Left cardiac atrium (tissue), 4 donors: ENCODE measurements at regions not wholly inside any gene's neighbourhood (a gene's known extent, or its start where the extent isn't known, plus 50 kb on each side); places are given as distances from the start of the nearest gene placed in this dataset.
"Not testable (repeated sequence)": the region's sequence is repeated elsewhere in the genome, so short reads cannot be mapped to it uniquely, and the experiment has no call there.

Source experiments
- ATAC-seq, 2 donors: fragments of 200-7000 bp; cut with Tn5 transposase; one replicate each; pipeline ENCODE4 v1.9.1; 2020; ENCODE audit warnings: mild to moderate bottlenecking in 2 of 2, moderate library complexity in 2 of 2
- DNase-seq: peaks from one replicate; pipeline ENCODE4 v3.0.0-alpha.2; 2020
- intact Hi-C, 2 donors: fragments of 100-400 bp; cut with DNase I; formaldehyde crosslinking; loops; one replicate each; pipeline versions ENCODE4 v1.14.1 to v1.15.1; 2022 to 2023
- donor health status: DM: no; HTN: yes; CAD: no.
- donor health status: DM: no; HTN: yes; CAD: no; lungs with severe emphysema.
- donor health status: DM: yes; HTN: yes; CAD: no.
- donor health status: Dilated cardiomyopathy.

GRCh38 chr9:106441283-106441682 lies 421.7 kb upstream of the ZNF462 start:
- intact Hi-C loops: no loop called here
- no peak for ATAC-seq
- DNase-seq: no peak

GRCh38 chr9:106443520-106443919 lies 419.4 kb upstream of the ZNF462 start:
- ATAC-seq (no peak), DNase-seq (no peak)
- intact Hi-C loops: no loop called here

GRCh38 chr9:106445107-106445506 lies 417.9 kb upstream of the ZNF462 start:
- no peak for ATAC-seq
- intact Hi-C loops: no loop called here
- no peak for DNase-seq

GRCh38 chr9:106449336-106449927 lies 413.5 kb upstream of the ZNF462 start:
- no peak for DNase-seq
- intact Hi-C loops: no loop called here
- no peak for ATAC-seq

- ATAC-seq (peak; percentile 78 to 81), DNase-seq (peak; percentile 71)
- intact Hi-C loops: no loop called here
Measured at GRCh38 chr9:106450549-106450948, 412.4 kb upstream of the ZNF462 start.

GRCh38 chr9:106451223-106451622 lies 411.7 kb upstream of the ZNF462 start:
- DNase-seq (no peak), ATAC-seq (no peak)
- intact Hi-C loops: no loop called here

DNA sequence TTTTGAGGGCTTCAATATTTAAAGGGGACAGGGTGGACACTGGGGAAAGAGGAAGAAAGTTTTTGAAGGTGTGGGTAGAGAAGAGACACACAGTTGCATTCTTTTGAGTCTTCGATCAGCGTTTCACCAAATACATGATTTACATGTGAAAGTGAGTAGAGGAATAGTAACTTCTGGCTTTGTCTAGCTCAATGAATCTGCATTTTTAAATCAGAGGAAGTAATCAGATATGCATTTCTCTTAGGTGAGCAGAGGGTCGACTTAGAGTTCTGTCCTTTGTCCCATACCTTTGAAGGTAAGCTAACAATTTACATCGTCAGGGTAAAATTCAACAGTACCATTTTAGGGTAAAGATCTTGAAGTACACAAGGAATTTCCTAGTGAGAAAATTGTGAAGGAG lies 406.4 kb upstream of the ZNF462 start:
- DNase-seq (no peak), ATAC-seq (no peak)
- intact Hi-C loops: no loop called here

DNA sequence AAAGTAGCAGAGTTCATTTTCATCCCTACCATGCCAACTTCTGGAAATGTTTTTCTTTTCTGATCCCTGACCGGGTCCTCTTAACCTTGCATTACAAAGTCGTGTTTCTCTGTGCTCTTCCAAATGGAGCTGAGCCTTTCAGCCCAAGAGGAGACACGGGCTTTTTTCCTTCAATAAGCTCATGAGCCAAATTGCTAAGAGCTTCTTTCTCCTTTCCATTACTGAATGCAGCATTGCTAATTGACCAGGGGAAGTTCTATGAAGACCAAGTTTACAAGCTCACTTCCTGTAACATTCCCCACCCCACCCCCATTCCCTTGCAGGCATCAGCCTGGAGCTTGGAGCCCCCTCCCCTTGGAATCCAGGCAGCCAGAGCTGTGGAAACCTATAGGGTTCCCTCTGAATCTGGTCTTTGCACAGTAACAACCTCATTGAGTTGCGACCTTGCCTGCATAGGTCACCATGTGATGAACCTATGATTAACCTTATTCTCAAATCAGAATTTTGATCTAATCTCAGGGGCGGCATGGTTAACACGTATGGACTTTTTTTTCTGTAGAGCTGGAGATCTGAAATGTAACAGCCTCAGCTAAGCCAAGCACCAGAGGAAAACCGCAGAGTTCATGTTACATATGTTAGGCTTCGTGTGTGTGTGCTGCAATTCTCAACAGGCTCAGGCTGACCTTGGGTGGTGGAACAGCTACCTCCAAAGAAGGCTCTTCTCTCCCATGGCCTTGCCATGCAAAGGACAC lies 395.7 kb upstream of the ZNF462 start:
- intact Hi-C loops: no loop called here
- DNase-seq (no peak), ATAC-seq (no peak)

DNA sequence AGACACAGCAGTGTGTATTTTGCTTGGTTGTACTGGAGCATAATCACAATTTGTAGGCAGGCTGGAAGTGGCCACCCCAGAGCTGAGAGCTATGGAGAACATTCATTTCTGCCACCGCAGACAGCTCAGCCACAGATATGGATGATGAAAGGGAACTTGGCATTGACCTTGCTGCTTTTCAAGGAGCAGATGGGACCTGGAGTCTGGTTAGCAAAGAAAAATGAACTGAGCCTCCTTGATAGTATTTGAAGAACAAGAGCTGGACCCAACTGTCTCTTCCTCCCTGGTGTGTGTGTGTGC lies 395.2 kb upstream of the ZNF462 start:
- ATAC-seq (no peak), DNase-seq (no peak)
- intact Hi-C loops: no loop called here

GRCh38 chr9:106468431-106468830 lies 394.5 kb upstream of the ZNF462 start:
- ATAC-seq (no peak), DNase-seq (no peak)
- intact Hi-C loops: no loop called here

DNA sequence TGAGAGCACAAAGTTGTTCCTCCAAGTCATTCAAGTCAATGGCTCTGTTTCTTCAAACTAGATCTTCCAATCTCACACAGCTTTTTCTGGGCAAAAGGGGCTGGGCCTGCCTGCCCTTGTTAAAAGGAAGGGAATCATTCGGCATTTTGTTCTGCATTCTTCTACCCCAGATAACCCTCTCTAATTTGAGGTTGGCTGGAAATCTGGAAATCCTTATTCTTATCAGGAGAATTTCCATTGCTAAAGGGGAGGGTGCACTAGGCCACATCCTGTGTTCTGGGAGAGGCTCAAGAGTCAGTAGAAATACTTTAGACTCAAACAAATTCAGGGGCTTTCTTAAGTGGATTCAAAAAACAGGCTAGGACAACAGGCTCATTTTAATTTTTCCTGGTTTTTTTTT lies 384.7 kb upstream of the ZNF462 start:
- DNase-seq (peak; percentile 23), ATAC-seq (peak; percentile 30 to 58)
- intact Hi-C loops: no loop called here

GRCh38 chr9:106478727-106479126 lies 384.2 kb upstream of the ZNF462 start:
- ATAC-seq (no peak), DNase-seq (no peak)
- intact Hi-C loops: no loop called here

DNA sequence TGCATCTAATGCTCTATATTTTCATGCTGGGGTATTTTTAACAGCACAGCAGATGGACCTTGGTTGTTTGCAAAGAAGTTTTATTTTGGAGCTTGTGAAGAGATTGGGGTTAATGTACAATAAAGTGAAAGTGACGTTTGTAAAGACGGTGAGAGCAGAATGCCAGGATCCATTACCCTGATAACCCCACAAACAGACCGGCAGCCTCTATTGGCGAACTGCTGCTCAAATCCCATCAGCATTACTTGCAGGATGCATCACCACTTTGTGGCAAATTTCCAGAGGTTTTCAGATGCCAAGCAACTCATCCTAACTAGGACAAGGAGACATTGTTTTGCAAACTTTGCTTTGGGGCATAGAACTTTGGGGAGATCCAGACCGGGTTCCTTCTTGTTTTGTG lies 383.3 kb upstream of the ZNF462 start:
- intact Hi-C loops: no loop called here
- DNase-seq (no peak), ATAC-seq (no peak)

- intact Hi-C loops: no loop called here
- no peak for ATAC-seq
Measured at GRCh38 chr9:106481013-106481609, 381.9 kb upstream of the ZNF462 start.

DNA sequence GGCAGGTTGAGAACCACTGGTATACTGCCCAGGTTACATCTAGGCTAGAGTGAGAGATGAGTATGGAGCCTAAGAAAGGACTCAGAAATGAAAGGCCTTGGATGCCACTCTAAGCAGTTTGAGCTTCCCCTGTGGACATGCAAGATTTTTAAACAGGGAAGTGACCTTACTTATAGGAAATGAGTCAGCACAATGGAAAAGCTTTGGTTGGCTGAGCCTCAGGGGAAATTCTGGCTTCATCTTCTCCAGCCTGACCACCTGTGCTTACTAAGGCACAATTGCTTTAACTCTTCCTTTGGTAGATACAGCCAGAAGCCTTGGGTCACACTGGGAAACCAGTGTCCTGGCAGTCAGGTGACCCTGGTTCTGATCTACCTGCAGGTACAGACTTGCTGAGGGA lies 380.2 kb upstream of the ZNF462 start:
- intact Hi-C loops: no loop called here
- peak; percentile 12 to 58 for ATAC-seq

More at GRCh38 chr9:106481013-106481609, 381.9 kb upstream of the ZNF462 start:
- DNase-seq: no peak

DNA sequence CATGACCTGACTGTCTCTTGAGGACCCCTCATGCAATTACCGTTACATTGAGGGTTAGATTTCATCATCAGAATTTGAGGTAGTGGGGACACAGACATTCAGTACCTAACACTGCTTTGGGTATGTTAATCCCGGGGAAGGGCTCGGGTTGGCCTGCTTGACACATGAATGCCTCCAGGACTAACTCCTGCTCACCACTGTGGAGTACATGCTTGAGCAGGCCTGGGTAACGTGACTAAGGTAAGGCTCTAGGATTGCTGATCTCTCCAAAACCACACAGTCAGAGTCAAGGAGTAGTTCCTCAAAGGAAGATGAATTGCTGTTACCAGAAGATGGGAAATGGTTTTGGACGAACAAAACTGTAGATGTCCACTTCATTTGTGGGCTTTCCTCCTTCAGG lies 376.3 kb upstream of the ZNF462 start:
- ATAC-seq: no peak
- intact Hi-C loops: no loop called here
- no peak for DNase-seq

More for the DNA sequence above, 380.2 kb upstream of the ZNF462 start:
- no peak for DNase-seq

DNA sequence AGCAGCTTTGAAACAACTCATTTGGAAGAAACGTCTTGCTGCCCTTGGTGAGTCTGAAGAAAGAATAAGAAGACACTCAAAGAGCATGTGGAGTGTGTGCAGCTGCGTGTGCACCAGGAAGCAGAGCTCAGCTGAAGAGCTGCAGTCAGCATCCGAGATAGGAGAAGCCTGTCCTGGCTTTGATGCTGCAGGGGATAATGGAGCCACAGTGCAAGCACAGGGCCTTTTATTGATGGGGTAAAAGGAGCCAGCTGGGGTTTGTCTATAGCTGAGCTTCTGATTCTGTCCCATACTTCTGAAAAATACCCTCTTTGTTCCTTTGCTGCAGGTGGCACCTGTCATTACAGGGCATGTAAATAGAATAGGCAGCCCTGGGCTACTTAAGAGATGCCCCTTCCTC lies 375.7 kb upstream of the ZNF462 start:
- intact Hi-C loops: no loop called here
- DNase-seq: no peak

DNA sequence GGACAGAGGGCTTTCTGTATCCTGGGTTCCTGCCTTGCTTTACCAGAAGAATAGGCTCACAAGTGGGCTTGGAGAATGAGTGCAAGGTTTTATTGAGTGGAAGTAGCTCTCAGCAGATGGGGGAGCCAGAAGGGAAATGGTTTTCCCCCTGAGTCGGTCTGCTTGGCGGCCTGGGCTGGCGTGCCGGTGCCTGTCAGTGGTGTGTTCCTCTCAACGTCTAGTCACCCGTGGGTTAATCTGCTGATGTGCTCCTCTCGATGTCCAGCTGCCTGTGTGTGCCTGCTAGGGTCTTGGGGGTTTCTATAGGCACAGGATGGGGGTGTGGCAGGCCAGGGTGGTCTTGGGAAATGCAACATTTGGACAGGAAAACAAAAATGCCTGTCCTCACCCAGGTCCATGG lies 370.8 kb upstream of the ZNF462 start:
- intact Hi-C loops, DNase-seq, ATAC-seq: not testable (repeated sequence)

More for the DNA sequence above, 375.7 kb upstream of the ZNF462 start:
- ATAC-seq: no peak

DNA sequence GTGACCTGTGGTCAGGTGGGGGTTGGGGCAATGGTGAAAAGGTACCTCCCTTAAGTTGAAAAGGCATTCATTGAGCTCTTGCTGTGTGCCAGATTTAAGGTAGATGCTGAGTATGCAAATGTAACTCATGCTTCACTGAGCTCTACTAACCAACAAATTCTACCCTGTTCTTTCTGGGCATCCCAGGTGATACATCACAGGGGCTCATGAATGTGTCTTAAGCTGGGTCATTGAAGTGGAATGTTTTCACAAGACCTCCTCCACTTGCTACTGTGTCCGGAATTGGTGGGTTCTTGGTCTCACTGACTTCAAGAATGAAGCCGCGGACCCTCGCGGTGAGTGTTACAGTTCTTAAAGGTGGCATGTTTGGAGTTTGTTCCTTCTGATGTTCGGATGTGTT lies 362.8 kb upstream of the ZNF462 start:
- ATAC-seq (no peak), DNase-seq (no peak)
- intact Hi-C loops: no loop called here

DNA sequence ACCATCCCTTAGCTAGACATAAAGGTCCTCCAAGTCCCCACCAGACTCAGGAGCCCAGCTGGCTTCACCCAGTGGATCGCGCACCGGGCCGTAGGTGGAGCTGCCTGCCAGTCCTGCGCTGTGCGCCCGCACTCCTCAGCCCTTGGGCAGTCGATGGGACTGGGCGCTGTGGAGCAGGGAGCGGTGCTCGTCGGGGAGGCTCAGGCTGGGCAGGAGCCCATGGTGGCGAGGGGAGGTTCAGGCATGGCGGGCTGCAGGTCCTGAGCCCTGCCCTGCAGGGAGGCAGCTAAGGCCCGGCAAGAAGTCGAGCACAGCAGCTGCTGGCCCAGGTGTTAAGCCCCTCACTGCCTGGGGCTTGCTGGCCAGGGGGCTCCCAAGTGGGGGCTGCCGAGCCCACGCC lies 361.8 kb upstream of the ZNF462 start:
- DNase-seq, ATAC-seq, intact Hi-C loops: not testable (repeated sequence)

DNA sequence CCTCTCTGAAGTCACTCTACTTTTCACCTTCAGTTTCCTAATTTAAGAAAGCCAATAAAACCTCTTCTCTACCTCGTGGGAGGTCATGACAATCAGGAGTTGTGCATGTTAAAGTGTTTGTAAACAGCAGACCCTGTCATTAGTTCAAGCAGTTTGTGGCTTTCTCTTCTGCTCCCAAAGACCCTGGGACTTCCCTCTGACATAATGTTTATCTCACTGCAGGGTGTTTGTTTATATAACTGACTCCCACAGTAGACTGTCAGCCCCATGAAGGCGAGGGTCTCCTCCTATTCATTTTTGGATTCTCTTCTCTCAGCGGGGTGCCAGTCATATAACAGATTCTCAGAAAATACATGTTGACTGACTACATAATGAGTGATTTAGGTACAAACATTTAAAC lies 360.0 kb upstream of the ZNF462 start:
- DNase-seq (no peak), ATAC-seq (no peak)
- intact Hi-C loops: no loop called here
